ENCODE measurements at regions not wholly inside any gene's neighbourhood (a gene's known extent, or its start where the extent isn't known, plus 50 kb on each side); places are given as distances from the start of the nearest gene placed in this dataset.

GRCh38 chr5:96317945-96318344, 115.1 kb downstream of the PCSK1 start:
- H3K27ac Mint-ChIP-seq (ENCODE audit: low read depth, unreplicated experiment) = no peak overlapping the region

GRCh38 chr5:96316487-96316886, 116.6 kb downstream of the PCSK1 start:
- POLR2A ChIA-PET = no interaction called here
- Mint-ChIP-seq H3K9me3 (ENCODE audit: unreplicated experiment) (peaks cover 9% of the 10 kb centered on the region), H3K4me1 (ENCODE audit: insufficient read depth, unreplicated experiment) (no peaks in the 10 kb centered on the region), H3K4me3 (ENCODE audit: unreplicated experiment) (no peak overlapping the region), H3K27me3 (ENCODE audit: insufficient read depth, unreplicated experiment) (no peaks in the 10 kb centered on the region), H3K36me3 (ENCODE audit: insufficient read depth, unreplicated experiment) (no peaks in the 10 kb centered on the region), H3K27ac (ENCODE audit: low read depth, unreplicated experiment) (no peak overlapping the region)
- no peak for DNase-seq (ENCODE audit: unreplicated experiment)
- BruUV-seq (replicated peaks) = no TSS peak
- TF ChIP-seq CTCF (IDR thresholded peaks at IDR 0.05; ENCODE audit: unreplicated experiment) = no peak
- intact Hi-C loops (cut with micrococcal nuclease) = no loop called here
- CTCF ChIA-PET = interaction anchor here (0.9 to 1.1 kb wide), 2 partner anchors 153 to 533 kb away, joined by 3 read pairs; no protein-coding TSS in a partner anchor

More at GRCh38 chr5:96317945-96318344, 115.1 kb downstream of the PCSK1 start:
- no peaks in the 10 kb centered on the region for H3K36me3 Mint-ChIP-seq (ENCODE audit: insufficient read depth, unreplicated experiment)
- ChIA-PET CTCF (interaction anchor here (0.8 to 1.1 kb wide), 4 partner anchors 14 to 88 kb away, joined by 3 to 5 read pairs (median 4); no protein-coding TSS in a partner anchor), POLR2A (no interaction called here)
- no peaks in the 10 kb centered on the region for H3K4me1 Mint-ChIP-seq (ENCODE audit: insufficient read depth, unreplicated experiment)
- intact Hi-C loops (cut with micrococcal nuclease) = no loop called here
- no peak for TF ChIP-seq CTCF (IDR thresholded peaks at IDR 0.05; ENCODE audit: unreplicated experiment)
- H3K27me3 Mint-ChIP-seq (ENCODE audit: insufficient read depth, unreplicated experiment) = no peaks in the 10 kb centered on the region
- no peak overlapping the region for H3K4me3 Mint-ChIP-seq (ENCODE audit: unreplicated experiment)
- no TSS peak for BruUV-seq (replicated peaks)
- DNase-seq (ENCODE audit: unreplicated experiment) = no peak
- H3K9me3 Mint-ChIP-seq (ENCODE audit: unreplicated experiment) = no peaks in the 10 kb centered on the region

GRCh38 chr5:96316017-96316416, 117.0 kb downstream of the PCSK1 start:
- no peak for DNase-seq (ENCODE audit: unreplicated experiment)
- BruUV-seq (replicated peaks) = no TSS peak
- Mint-ChIP-seq H3K36me3 (ENCODE audit: insufficient read depth, unreplicated experiment) (no peaks in the 10 kb centered on the region), H3K27ac (ENCODE audit: low read depth, unreplicated experiment) (no peak overlapping the region), H3K4me3 (ENCODE audit: unreplicated experiment) (no peak overlapping the region), H3K4me1 (ENCODE audit: insufficient read depth, unreplicated experiment) (no peaks in the 10 kb centered on the region), H3K27me3 (ENCODE audit: insufficient read depth, unreplicated experiment) (no peaks in the 10 kb centered on the region), H3K9me3 (ENCODE audit: unreplicated experiment) (peaks cover 12% of the 10 kb centered on the region)
- intact Hi-C loops (cut with micrococcal nuclease) = no loop called here
- POLR2A ChIA-PET = no interaction called here
- TF ChIP-seq CTCF (IDR thresholded peaks at IDR 0.05; ENCODE audit: unreplicated experiment) = no peak
- CTCF ChIA-PET = interaction anchor here (1.1 kb wide), 1 partner anchor 153 kb away, joined by 3 read pairs; no protein-coding TSS in a partner anchor

GRCh38 chr5:96315431-96315830, 117.6 kb downstream of the PCSK1 start:
- Mint-ChIP-seq H3K36me3 (ENCODE audit: insufficient read depth, unreplicated experiment) (no peaks in the 10 kb centered on the region), H3K9me3 (ENCODE audit: unreplicated experiment) (peaks cover 18% of the 10 kb centered on the region), H3K4me1 (ENCODE audit: insufficient read depth, unreplicated experiment) (no peaks in the 10 kb centered on the region), H3K27me3 (ENCODE audit: insufficient read depth, unreplicated experiment) (no peaks in the 10 kb centered on the region), H3K27ac (ENCODE audit: low read depth, unreplicated experiment) (no peak overlapping the region), H3K4me3 (ENCODE audit: unreplicated experiment) (no peak overlapping the region)
- TF ChIP-seq CTCF (IDR thresholded peaks at IDR 0.05; ENCODE audit: unreplicated experiment) = no peak
- intact Hi-C loops (cut with micrococcal nuclease) = no loop called here
- no peak for DNase-seq (ENCODE audit: unreplicated experiment)
- POLR2A ChIA-PET = no interaction called here
- CTCF ChIA-PET = no interaction called here
- no TSS peak for BruUV-seq (replicated peaks)

Data from MCF 10A (cell line).